ENCODE measurements at regions not wholly inside any gene's neighbourhood (a gene's known extent, or its start where the extent isn't known, plus 50 kb on each side); places are given as distances from the start of the nearest gene placed in this dataset.

DNA sequence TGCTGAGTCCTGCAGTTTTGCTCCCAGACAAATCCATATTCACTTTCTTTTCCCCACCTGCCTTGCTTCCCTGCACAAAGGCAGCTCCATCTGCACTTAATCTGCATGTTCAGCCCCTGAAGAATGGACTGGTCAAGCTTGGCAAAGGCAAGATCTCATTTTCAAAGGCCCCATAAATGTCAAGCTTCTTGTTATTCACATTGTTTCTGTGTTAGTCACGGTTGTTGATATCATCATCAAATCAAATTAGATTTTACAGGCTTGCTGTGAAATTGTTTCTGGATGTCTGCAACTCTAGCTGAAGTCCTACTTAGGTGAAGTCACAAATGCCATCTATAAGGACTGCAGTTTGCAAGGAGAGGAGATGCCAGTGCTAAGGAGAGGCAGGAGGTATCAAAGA lies 91.0 kb downstream of the GPAM start:
- Histone ChIP-seq H3K4me3 (no peak overlapping the region), H3K4me2 (no peak overlapping the region), H3K9me3 (no peaks in the 10 kb centered on the region), H3K27ac (no peak overlapping the region), H3K4me1 (no peaks in the 10 kb centered on the region)
- FAIRE-seq = no peak
- ATAC-seq = no peak
- WGBS (ENCODE audit: missing lambda C conversion rate) = 0% methylated on average over 1 of the region's 1 CpG
- CTCF ChIA-PET = interaction anchor here (0.7 kb wide), 1 partner anchor 342 kb away, joined by 3 read pairs; no protein-coding TSS in a partner anchor
- no peak for DNase-seq (ENCODE audit: low read depth in 1 of 2, low spot score in 1 of 2)
- TF ChIP-seq NR3C1 (IDR thresholded peaks at IDR 0.05) = no peak
- no peak for TF ChIP-seq CEBPB (IDR thresholded peaks at IDR 0.05)
- TF ChIP-seq PHF8 (IDR thresholded peaks at IDR 0.05; ENCODE audit: borderline replicate concordance, low read depth) = no peak
- TF ChIP-seq HOXB13 (CRISPR knock-in tag; IDR thresholded peaks at IDR 0.05; ENCODE audit: low read depth) = no peak
- no peak for TF ChIP-seq POLR2A (IDR thresholded peaks at IDR 0.05; ENCODE audit: low read length)
- TF ChIP-seq EHMT2 (IDR thresholded peaks at IDR 0.05; ENCODE audit: low read depth) = no peak
- no peak for TF ChIP-seq EP300 (IDR thresholded peaks at IDR 0.05)
- TF ChIP-seq HDAC2 (IDR thresholded peaks at IDR 0.05) = no peak
- TF ChIP-seq, protein P1, sequence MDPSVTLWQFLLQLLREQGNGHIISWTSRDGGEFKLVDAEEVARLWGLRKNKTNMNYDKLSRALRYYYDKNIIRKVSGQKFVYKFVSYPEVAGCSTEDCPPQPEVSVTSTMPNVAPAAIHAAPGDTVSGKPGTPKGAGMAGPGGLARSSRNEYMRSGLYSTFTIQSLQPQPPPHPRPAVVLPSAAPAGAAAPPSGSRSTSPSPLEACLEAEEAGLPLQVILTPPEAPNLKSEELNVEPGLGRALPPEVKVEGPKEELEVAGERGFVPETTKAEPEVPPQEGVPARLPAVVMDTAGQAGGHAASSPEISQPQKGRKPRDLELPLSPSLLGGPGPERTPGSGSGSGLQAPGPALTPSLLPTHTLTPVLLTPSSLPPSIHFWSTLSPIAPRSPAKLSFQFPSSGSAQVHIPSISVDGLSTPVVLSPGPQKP (IDR thresholded peaks at IDR 0.05; ENCODE audit: low read depth, low read length) = no peak
- no peak for TF ChIP-seq ZC3H11A (IDR thresholded peaks at IDR 0.05)
- TF ChIP-seq JUNB (IDR thresholded peaks at IDR 0.05) = no peak
- TF ChIP-seq, protein P2, sequence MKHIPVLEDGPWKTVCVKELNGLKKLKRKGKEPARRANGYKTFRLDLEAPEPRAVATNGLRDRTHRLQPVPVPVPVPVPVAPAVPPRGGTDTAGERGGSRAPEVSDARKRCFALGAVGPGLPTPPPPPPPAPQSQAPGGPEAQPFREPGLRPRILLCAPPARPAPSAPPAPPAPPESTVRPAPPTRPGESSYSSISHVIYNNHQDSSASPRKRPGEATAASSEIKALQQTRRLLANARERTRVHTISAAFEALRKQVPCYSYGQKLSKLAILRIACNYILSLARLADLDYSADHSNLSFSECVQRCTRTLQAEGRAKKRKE (CRISPR knock-in tag; IDR thresholded peaks at IDR 0.05; ENCODE audit: low read depth) = no peak
- no peak for TF ChIP-seq CBX2 (IDR thresholded peaks at IDR 0.05; ENCODE audit: borderline replicate concordance, low read depth)
- no peak for TF ChIP-seq HOXA7 (CRISPR knock-in tag; IDR thresholded peaks at IDR 0.05)
- no peak for TF ChIP-seq RCOR1 (IDR thresholded peaks at IDR 0.05; ENCODE audit: low read depth, low read length)
- POLR2A ChIA-PET = no interaction called here

DNA sequence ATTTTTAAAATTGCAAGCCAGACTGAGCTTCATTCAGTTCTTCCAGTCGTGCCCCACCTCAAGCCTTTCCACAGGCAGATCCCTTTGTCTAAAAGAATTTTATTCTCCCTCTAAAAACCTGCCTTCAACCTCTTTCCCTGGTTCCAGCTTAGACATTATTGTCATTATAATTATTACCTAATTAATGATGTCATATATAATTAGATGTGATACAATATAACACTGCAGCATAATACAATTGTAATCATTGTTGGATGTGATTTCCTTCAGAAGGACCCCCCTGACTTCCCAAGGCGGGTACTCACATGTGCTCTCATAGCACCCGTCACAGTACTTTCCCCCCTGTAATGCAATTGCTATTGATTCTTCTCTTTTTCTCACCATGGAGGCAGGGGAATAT lies 88.6 kb downstream of the GPAM start:
- no peaks in the 10 kb centered on the region for H3K4me1 ChIP-seq
- ChIA-PET POLR2A (no interaction called here), CTCF (interaction anchor here (0.6 kb wide), 1 partner anchor 666 kb away, joined by 3 read pairs; no protein-coding TSS in a partner anchor)
- TF ChIP-seq ESRRA (IDR thresholded peaks at IDR 0.05; ENCODE audit: borderline replicate concordance, low read length) (no peak), FOSL2 (IDR thresholded peaks at IDR 0.05) (no peak), FOSL2 (CRISPR knock-in tag; IDR thresholded peaks at IDR 0.05) (no peak), CHD4 (IDR thresholded peaks at IDR 0.05; ENCODE audit: borderline replicate concordance) (no peak), NFE2L2 (conservative IDR thresholded peaks at IDR 0.05; ENCODE audit: low read length) (no peak), RAD21 (conservative IDR thresholded peaks at IDR 0.05 in 1 of 2, IDR thresholded peaks at IDR 0.05 in 1 of 2) (no peak)
- DNase-seq (ENCODE audit: low read depth in 1 of 2, low spot score in 1 of 2) (no peak), FAIRE-seq (no peak), ATAC-seq (no peak)
- 2% methylated on average over 3 of the region's 3 CpGs for WGBS (ENCODE audit: missing lambda C conversion rate)
- no peak overlapping the region for H3K27ac ChIP-seq
- H3K9me3 ChIP-seq = no peaks in the 10 kb centered on the region
- no peak overlapping the region for H3K4me2 ChIP-seq
- H3K4me3 ChIP-seq = no peak overlapping the region

DNA sequence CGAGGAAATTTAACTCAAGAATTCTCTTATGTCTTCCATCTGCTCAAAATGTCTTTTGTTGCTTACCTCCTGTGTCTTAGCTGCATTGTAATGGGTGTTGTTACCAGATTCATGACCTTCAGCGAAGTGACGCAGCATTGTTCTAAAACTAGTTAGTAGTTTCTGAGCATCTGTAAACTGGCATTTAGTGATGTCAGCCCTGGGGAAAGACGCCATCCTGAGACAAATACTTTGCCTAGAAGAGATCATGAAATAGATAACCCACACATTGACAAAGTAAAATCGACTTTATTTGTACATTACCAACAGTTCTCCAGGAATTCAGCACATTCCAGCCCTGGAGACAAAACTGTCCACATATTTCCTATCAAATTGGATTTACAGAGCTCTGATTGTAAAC lies 87.8 kb downstream of the GPAM start:
- no peaks in the 10 kb centered on the region for H3K9me3 ChIP-seq
- POLR2A ChIA-PET = no interaction called here
- H3K27ac ChIP-seq = no peak overlapping the region
- DNase-seq (ENCODE audit: low read depth in 1 of 2, low spot score in 1 of 2) (no peak), ATAC-seq (no peak), FAIRE-seq (no peak)
- H3K4me2 ChIP-seq = no peak overlapping the region
- H3K4me1 ChIP-seq = no peaks in the 10 kb centered on the region
- 31% methylated on average over 5 of the region's 5 CpGs for whole genome bisulfite sequencing (ENCODE audit: missing lambda C conversion rate)
- CTCF ChIA-PET = interaction anchor here (0.9 kb wide), 1 partner anchor 45 kb away, joined by 3 read pairs; no protein-coding TSS in a partner anchor
- H3K4me3 ChIP-seq = no peak overlapping the region
- TF ChIP-seq RCOR1 (IDR thresholded peaks at IDR 0.05; ENCODE audit: low read depth, low read length) = no peak
- no peak for TF ChIP-seq HOXB5 (CRISPR knock-in tag; IDR thresholded peaks at IDR 0.05)
- TF ChIP-seq, protein P3, sequence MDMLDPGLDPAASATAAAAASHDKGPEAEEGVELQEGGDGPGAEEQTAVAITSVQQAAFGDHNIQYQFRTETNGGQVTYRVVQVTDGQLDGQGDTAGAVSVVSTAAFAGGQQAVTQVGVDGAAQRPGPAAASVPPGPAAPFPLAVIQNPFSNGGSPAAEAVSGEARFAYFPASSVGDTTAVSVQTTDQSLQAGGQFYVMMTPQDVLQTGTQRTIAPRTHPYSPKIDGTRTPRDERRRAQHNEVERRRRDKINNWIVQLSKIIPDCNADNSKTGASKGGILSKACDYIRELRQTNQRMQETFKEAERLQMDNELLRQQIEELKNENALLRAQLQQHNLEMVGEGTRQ (IDR thresholded peaks at IDR 0.05) = no peak
- TF ChIP-seq MYC (IDR thresholded peaks at IDR 0.05; ENCODE audit: borderline replicate concordance, low read length) = no peak
- no peak for TF ChIP-seq ESRRA (IDR thresholded peaks at IDR 0.05; ENCODE audit: borderline replicate concordance, low read length)
- no peak for TF ChIP-seq SMC3 (IDR thresholded peaks at IDR 0.05)
- no peak for TF ChIP-seq NPAS2 (CRISPR knock-in tag; IDR thresholded peaks at IDR 0.05; ENCODE audit: borderline replicate concordance)
- no peak for TF ChIP-seq CHD2 (IDR thresholded peaks at IDR 0.05; ENCODE audit: low read length, partially characterized antibody)
- no peak for TF ChIP-seq CEBPB (IDR thresholded peaks at IDR 0.05)
- TF ChIP-seq, protein P1 (IDR thresholded peaks at IDR 0.05; ENCODE audit: low read depth, low read length) = no peak
- TF ChIP-seq NFE2L2 (conservative IDR thresholded peaks at IDR 0.05; ENCODE audit: low read length) = no peak
- TF ChIP-seq HEYL (CRISPR knock-in tag; IDR thresholded peaks at IDR 0.05) = no peak
- TF ChIP-seq RNF2 (IDR thresholded peaks at IDR 0.05; ENCODE audit: borderline replicate concordance, low read depth) = no peak
- TF ChIP-seq, protein P4, sequence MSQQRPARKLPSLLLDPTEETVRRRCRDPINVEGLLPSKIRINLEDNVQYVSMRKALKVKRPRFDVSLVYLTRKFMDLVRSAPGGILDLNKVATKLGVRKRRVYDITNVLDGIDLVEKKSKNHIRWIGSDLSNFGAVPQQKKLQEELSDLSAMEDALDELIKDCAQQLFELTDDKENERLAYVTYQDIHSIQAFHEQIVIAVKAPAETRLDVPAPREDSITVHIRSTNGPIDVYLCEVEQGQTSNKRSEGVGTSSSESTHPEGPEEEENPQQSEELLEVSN (IDR thresholded peaks at IDR 0.05; ENCODE audit: borderline replicate concordance, low read depth) = no peak
- TF ChIP-seq RAD21 (conservative IDR thresholded peaks at IDR 0.05 in 1 of 2, IDR thresholded peaks at IDR 0.05 in 1 of 2) = no peak
- no peak for TF ChIP-seq RARB (CRISPR knock-in tag; IDR thresholded peaks at IDR 0.05)
- no peak for TF ChIP-seq PHF8 (IDR thresholded peaks at IDR 0.05; ENCODE audit: borderline replicate concordance, low read depth)
- TF ChIP-seq BHLHE40 (IDR thresholded peaks at IDR 0.05; ENCODE audit: low read depth, low read length) = no peak
